NCI-H146 (cell line): ENCODE measurements at regions not wholly inside any gene's neighbourhood (a gene's known extent, or its start where the extent isn't known, plus 50 kb on each side); places are given as distances from the start of the nearest gene placed in this dataset.
"Not testable (repeated sequence)": the region's sequence is repeated elsewhere in the genome, so short reads cannot be mapped to it uniquely, and the experiment has no call there.

Experiments used
- DNase-seq: peaks from one replicate; lab custom pipeline; 2025; lab: John Stamatoyannopoulos, UW

DNA sequence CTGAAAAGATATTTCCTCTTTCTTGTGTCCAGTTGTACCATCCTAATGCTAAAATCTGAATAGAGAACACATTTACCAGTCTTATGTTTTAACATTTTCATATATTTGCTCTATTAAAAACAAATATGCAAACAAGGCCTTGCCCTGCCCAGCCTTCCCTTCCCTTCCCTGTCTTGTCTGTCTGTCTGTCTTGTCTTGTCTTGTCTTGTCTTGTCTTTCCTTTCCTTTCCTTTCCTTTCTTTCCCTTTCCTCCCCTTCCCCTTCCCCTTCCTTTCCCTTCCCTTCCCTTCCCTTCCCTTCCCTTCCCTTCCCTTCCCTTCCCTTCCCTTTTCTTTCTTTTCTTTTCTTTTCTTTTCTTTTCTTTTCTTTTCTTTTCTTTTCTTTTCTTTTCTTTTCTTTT lies 1103.5 kb downstream of the STIM2 start:
- DNase-seq: no peak

DNA sequence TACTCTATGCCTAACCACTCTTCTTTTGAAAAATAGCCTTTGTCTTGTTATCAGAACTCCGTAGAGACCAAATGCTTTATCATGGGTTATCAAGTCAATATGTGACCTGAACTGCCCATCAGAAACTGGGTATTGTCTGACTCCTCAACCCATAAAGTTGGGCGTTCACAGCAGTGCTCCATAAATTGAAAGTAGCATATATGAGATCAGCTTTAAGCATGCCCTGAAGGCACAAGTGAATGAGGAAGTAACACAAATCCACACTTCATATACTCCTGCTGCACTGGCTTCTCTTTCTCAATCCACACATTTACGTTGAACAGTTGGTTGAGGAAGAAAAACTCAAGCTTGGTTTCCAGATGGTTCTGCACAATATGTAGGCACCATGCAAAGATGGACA lies 1106.0 kb downstream of the STIM2 start:
- no peak for DNase-seq

DNA sequence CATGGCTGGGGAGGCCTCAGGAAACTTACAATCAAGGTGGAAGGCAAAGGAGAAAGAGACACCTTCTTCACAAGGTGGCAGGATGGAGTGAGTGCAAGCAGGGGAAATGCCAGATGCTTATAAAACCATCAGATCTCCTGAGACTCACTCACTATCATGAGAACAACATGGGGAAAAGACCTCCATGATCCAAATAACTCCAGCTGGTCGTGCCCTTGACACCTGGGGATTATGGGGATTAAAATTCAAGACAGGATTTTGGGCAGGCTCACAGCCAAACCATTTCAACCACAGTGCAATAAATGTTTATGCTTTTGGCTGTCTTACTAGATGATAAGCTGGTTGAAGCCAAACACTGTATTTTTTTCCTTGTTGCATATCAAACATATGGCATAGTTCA lies 1112.4 kb downstream of the STIM2 start:
- DNase-seq: no peak

DNA sequence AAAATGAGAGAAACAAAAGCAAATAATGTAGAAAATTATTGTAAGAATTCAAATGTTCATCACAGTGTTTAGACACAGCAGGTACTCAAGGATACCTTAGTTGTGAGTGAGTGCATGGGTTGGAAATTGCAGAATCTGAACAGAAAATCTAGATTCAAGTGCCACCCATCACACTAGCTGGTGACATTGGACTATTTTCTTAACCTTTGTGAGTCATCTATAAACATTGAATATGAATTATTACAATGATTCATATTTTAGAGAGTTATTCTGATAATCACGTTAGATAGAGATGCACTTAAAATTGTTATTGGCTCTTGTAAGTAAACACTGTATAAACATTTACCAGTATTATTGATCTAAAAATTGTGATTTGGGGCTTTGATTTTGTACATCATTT lies 1113.1 kb downstream of the STIM2 start:
- DNase-seq: no peak

DNA sequence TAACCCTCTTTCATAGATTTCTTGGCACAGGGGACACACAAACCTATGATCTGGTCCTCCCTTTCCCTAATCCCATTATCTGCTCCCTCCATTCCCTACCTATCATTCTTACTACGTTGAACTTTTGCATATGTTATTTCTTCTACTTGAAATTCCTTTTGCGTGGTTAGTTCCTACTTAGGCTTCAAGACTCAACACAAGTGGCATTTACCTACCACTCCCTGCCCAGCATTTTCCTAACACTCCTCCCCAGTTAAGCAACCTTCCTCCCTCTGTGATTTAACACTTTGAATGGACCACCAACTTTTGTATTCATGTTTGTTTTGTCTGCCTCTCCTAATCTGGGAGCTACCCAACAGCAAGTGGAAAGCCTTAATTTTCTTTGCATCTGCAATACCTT lies 1113.7 kb downstream of the STIM2 start:
- no peak for DNase-seq

DNA sequence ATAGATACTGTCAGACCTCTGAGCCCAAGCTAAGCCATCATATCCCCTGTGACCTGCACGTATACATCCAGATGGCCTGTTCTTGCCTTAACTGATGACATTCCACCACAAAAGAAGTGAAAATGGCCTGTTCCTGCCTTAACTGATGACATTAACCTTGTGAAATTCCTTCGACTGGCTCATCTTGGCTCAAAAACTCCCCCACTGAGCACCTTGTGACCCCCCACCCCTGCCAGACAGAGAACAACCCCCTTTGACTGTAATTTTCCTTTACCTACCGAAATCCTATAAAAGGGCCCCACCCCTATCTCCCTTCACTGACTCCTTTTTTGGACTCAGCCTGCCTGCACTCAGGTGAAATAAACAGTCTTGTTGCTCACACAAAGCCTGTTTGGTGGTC lies 1114.2 kb downstream of the STIM2 start:
- DNase-seq: not testable (repeated sequence)

DNA sequence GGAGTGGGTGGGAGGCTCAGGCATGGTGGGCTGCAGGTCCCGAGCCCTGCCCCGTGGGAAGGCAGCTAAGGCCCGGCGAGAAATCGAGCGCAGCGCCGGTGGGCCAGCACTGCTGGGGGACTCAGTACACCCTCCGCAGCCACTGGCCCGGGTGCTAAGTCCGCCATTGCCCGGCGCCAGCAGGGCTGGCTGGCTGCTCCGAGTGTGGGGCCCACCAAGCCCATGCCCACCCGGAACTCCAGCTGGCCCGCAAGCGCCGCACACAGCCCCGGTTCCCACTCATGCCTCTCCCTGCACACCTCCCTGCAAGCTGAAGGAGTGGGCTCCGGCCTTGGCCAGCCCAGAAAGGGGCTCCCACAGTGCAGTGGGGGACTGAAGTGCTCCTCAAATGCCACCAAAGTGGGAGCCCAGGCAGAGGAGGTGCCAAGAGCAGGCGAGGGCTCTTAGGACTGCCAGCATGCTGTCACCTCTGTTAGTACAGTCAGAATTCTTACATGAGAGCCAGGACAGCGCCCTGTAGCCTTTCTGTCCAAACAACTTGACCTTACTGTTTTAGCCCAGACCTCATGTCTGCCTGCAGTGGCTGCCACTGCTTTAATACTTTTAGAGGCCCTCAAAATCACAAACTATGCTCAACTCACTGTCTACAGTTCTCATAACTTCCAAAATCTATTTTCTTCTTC lies 1117.9 kb downstream of the STIM2 start:
- not testable (repeated sequence) for DNase-seq

DNA sequence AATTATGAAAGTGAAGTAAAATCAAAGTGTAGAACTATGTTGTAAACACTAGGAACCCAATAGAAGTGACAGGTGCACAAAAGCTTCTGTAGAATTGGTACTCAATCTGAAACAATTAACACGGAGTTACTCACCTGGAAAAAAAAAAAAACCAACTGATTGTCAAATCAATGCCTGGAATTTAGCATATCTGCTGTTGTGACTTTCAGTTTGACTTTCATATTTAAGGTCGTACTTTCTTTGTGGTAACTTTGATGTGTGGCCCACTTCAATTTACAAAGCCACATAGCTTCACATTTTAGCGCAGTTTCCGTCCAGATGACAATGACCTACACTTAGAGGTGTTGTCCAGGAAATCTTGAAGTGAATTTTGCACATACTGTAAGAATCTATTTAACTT lies 1124.9 kb downstream of the STIM2 start:
- no peak for DNase-seq

DNA sequence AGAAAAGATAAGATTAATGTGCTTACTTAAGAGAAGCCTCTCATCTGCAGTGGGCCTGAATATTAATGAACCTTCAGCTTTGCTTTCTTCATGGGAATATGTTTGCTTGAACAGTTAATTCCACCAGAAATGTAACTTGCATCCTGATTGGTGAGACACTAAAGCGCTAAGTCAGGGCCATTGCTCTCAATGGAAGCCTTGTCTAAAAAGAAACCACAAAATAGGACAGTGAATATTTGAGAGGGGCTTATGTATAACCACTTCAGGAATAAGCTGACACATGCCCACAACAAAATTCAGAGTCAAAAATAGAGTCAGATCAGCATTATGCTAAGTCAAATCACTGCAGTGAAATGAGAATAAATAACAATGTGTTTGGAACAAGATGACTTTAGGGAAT lies 1125.8 kb downstream of the STIM2 start:
- no peak for DNase-seq

DNA sequence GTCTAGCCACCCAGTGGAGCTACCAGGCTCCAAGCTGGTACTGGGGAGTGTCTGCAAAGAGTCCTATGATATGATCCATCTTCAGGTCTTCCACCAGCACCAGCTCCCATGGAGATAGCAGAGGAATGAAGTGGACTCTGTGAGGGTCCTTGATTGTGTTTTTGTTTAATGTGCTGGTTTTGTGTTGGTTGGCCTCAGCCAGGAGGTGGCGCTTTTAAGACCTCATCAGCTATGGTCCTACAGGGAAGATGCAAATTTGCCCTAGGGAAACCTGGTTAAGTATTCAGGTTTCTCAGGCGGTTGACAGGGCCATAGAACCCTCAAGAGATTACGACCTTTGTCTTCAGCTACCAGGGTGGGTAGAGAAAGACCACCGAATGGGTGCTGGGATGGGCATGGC lies 1141.1 kb downstream of the STIM2 start:
- no peak for DNase-seq

DNA sequence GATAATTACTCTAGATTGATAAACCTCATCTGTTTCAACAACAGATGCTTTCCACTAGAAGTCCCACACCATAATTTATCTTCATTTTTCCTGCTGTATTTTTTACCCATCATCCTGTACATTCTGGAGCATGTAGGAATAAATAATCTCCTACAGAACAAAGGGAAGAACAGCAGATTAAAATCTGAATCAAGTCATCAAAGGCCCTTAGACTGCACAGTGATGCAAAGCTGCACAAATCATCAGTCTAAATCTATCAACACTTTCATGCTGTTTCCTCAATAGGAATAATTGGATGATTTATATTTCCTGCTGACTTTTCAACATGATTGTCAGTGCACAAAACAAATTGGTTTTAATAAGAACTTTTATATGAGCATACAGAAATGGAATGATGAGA lies 1143.9 kb downstream of the STIM2 start:
- DNase-seq: no peak

DNA sequence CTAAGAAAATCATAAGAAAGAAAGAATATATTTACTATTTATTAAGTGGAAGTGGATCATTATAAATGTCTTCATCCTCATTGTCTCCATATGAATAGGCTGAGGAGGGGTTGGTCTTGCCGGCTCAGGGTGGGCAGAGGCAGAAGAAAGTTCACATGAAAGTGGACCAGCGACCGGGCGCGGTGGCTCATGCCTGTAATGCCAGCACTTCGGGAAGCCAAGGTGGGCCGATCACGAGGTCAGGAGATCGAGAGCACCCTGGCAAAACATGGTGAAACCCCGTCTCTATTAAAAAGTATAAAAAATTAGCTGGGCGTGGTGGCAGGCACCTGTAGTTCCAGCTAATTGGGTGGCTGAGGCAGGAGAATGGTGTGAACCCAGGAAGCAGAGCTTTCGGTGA lies 1145.4 kb downstream of the STIM2 start:
- DNase-seq: no peak

DNA sequence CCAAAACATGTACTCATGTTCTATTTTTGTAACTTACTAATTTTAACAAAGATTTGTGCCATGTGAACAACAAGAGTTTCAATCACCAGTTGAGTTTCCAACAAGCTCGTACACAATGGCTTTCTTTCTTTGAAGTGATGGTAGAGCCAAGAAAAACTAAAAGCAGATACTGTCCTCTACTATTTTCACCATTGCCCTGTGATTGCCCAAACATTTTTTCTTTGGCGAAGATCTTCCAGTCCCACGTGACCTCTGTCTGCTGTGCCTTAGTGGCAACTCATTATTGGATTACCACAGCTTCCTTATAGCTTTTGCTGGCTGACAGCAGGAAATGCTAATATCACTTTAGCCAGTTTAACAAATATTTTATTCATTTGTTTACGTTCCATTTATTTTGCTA lies 1147.1 kb downstream of the STIM2 start:
- no peak for DNase-seq

DNA sequence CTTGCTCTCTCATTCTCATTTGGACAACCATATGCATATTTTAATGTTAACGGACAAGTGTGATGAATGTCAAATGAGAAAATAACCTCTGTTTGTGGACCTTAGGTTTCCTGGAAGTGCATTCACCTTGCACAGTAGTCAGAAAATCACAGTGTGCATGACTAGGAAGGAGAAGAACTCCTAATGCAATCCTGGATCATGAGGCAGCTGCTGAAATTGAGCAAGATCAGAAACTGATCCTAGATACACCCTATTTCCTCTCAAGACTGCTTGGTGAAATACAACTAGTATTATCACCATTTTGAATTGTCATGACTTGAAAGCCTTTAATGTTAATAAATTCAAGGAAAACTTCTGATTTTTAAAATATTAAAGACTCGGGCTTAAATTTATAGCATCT lies 1148.9 kb downstream of the STIM2 start:
- no peak for DNase-seq

DNA sequence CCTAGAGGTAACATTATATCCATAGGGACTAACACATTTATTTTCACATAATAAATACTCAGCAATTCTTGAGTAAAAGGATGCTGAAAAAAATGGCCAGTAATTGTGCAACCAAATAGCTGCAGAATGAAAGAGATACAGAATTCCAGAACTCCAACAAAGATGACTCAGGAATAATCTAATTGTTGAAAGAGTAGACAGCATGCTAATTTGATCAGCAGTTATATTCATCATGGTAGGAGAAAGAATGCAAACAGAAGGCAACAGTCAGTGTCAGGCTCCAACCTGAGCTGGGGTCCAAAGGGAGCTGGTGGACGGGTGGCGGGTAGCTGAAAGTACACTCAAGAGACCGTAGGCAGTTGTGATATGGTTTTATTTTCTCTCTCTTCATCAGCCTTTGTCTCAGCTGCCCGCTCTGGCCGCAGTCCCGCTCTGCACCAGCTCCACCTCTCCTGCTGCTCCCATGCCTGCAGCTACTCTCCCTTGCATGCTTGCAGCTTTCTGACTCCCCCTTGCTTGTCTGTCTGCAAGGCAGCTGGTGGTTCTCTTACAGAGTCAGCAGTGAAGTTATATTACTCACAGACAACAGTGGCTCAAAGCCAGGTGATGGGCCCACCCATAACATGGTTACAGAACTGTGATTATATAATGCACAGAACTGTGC lies 1150.1 kb downstream of the STIM2 start:
- no peak for DNase-seq

DNA sequence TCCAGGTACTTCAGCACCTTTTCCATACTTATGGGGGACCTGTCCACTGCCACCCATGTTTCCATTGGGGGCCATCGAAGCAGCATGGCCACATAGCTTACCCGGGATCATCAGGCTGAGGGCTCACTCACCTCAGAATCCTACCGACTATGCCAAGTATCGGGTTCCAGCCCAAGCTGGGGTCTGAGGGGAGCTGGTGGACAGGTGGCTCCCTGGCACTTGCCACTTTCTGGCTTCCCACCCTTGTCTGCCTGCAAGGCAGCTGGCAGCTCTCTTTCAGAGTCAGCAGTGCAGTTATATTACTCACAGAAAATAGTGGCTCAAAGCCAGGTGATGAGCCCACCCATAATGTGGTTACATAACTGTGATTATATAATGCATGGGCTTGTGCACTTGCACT lies 1153.8 kb downstream of the STIM2 start:
- no peak for DNase-seq

DNA sequence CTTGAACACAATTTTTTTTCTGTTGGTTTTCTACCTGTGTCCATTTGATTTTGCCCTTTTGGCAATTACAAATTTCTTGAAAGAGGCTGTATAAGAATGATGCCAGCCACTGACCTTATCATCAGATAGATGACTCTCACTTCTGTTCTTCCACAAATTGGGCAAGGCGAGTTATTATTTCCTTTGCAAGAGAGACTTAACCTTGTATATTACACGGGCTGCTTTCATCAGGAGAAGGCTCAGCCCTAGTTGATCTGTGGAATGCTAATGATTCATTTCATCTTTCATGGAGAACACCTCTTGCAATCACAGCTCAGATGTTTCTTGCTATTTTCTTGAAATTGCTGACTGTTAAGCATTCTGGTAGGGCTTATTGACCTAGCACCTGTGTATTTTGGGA lies 1155.4 kb downstream of the STIM2 start:
- no peak for DNase-seq

DNA sequence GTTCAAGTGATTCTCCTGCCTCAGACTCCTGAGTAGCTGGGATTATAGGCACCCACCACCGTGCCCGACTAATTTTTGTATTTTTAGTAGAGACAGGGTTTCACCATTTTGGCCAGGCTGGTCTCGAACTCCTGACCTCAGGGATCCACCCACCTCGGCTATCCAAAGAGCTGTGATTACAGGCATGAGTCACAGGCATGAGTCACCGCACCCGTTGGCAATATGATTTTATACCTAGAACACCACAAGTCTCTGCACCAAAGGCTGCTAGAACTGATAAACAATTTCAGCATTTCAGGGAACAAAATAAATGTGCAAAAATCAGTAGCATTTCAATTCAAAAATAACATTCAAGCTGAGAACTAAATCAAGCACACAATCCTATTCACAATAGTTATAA lies 1177.6 kb downstream of the STIM2 start:
- not testable (repeated sequence) for DNase-seq

DNA sequence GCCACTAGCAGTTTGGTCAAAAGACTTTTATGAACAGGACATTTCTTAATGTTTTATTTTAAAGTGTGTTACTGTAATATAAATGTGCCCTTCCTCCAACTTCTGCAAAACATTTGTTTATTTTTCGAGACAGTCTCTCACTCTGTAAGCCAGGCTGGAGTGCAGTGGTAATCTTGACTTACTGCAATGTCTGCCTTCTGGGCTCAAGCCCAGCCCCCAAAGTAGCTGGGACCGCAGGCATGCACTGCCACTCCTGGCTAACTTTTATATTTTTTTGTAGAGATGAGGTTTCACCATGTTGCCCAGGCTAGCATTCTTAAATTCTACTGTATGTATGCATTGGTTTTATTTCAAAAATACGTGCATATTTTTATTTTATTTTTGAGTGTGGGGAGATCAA lies 1201.9 kb downstream of the STIM2 start:
- DNase-seq: no peak

DNA sequence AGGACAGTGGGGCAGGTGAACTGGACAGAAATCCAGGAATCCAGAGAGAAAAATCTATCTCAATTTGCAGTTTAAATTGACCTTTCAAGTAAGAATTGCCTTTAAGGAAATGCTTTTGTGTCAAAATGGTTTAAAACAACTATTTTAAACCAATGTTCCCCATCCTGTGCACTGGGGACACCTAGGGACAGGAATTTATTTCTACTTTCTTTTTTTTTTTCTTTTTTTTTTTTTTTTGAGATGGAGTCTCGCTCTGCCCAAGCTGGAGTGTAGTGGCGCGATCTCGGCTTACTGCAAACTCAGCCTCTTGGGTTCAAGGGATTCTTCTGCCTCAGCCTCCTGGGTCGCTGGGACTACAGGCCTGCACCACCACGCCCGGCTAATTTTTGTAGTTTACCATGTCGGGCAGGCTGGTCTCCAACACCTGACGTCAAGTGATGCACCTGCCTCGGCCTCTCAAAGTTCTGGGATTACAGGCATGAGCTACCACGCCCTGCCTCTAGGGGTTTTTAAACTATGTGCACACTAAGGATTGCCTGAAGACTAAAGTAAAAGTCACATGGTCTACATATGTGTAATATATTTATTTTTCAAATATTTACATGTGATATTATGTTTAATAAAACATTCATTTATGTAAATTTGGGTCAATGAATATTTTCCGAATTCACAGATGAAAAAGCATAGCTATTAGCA lies 1213.4 kb downstream of the STIM2 start:
- no peak for DNase-seq

DNA sequence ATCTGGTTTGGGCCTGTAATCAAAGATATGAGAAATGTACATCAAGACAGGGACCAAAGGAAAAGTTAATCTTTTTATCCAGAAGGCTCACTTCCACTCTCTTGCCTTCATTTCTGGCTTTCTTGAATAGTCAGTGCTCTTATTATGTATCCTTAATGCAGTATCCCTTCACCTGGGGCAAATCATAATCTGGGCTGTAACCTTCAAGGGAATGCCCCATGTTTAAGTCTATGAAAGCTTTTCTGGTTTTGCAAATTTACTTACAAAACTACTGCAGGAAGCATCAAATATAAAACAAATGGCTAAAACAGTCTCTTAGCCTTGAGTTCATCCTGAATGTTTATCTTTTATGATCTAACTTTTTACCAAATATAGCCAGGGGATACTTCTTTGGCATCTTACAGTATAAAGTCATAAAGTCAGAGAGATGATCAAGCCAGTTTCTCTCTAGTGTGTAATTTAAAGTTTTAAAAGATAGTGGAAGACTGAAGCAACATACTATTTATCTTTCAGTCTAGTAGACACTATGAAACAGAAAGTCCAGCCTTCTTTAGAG lies 1214.8 kb downstream of the STIM2 start:
- no peak for DNase-seq

DNA sequence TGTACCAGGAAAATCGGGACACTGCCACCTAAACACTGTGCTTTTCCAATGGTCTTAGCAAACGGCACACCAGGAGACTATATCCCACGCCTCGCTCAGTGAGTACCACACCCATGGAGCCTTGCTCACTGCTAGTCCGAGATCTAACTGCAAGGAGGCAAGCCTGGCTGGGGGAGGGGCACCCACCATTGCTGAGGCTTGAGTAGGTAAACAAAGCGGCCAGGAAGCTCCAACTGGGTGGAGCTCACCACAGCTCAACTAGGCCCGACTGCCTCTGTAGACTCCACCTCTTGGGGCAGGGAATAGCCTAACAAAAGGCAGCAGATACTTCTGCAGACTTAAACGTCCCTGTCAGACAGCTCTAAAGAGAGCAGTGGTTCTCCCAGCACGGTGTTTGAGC lies 1216.6 kb downstream of the STIM2 start:
- DNase-seq: not testable (repeated sequence)

DNA sequence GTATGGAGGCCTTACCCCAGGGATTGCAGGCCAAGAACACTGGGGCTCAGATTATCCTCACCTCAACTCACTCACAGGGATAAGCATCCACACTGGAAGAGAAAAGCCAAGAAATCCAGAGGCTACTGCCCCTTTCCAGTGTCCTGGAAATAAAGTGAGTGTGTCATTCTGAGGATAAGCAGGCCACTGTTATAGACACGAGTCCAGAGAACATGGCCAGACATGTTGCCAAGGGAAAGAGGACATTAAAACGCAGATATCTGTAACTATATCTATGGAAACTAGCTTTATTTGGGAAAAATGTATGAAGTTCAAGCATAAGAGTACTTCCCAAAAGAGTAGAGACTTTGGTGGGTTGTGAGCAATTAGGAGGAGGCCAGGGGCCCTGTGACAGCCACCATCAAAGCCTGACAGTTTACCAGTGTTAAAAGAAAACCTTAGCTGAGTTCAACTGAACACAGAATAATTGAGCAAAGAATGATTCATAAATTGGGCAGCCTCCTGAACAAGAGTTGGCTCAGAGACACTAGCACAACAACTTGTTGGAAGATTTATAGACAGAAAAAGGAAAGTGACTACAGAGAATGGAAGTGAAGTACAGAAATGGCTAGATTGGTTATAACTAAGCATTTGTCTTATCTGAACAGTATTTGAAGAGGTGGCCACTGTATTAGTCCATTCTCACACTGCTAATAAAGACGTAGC lies 1222.2 kb downstream of the STIM2 start:
- no peak for DNase-seq
